HCT116 (cell line): ENCODE measurements at regions not wholly inside any gene's neighbourhood (a gene's known extent, or its start where the extent isn't known, plus 50 kb on each side); places are given as distances from the start of the nearest gene placed in this dataset.

Source experiments
- ATAC-seq: fragments of 200-7000 bp; cut with Tn5 transposase; 2 replicates; pipeline ENCODE4 v1.9.1; 2020; ENCODE audit warnings: mild to moderate bottlenecking, moderate library complexity
- BruUV-seq: library from RNA; stranded (reverse); fragments of 400-500 nt; replicated peaks from 2 replicates; lab custom pipeline; 2021; lab: Mats Ljungman, UMichigan
- CTCF ChIA-PET: fragments of 300-600 bp; sonication (Branson Sonifier 250); formaldehyde crosslinking; loops from one replicate; lab custom pipeline; 2021; ENCODE audit warnings: antibody characterized with exemption; lab: Charles Lee
- POLR2A ChIA-PET: fragments of 300-600, 350-600 bp; sonication (Branson Sonifier 250); formaldehyde crosslinking; loops from one replicate; lab custom pipeline; 2021; ENCODE audit warnings: antibody characterized with exemption; lab: Charles Lee
- RAD21 ChIA-PET, 2 experiments: fragments of 300-600 bp; sonication (Branson Sonifier 250); formaldehyde crosslinking; loops; one replicate each; lab custom pipeline; 2023; ENCODE audit warnings: low total read pairs in 2 of 2; ENCODE audit not compliant: uncharacterized antibody in 2 of 2, unreplicated experiment in 2 of 2, low non-redundant PET in 1 of 2; lab: Charles Lee
- DNase-seq: peaks from one replicate; pipeline ENCODE4 v3.0.0-alpha.2; 2010; ENCODE audit warnings: low read depth, low spot score
- H2AFZ ChIP-seq: fragments of 200-600 bp; shearing (Covaris generic), sonication (generic); 2 replicates; pipeline ENCODE4 v1.6.1; 2017; ENCODE audit warnings: low read depth, mixed run types, mixed read lengths, antibody characterized with exemption, low read length; ENCODE audit not compliant: poor library complexity, severe bottlenecking
- H3K27ac ChIP-seq: 2 replicates; pipeline ENCODE4 v1.5.1; 2012; ENCODE audit warnings: low read depth, low read length
- H3K27me3 ChIP-seq: fragments of 200-600 bp; sonication (generic); 2 replicates; pipeline ENCODE4 v1.6.1; 2016; ENCODE audit warnings: mixed run types, low read length, mixed read lengths; ENCODE audit not compliant: insufficient read depth
- H3K36me3 ChIP-seq, 2 experiments: fragments of 200-500 bp in 1 of 2; fragments of 200-600 bp in 1 of 2; sonication (Bioruptor generic) in 1 of 2; sonication (generic) in 1 of 2; 2 replicates each; pipeline versions ENCODE4 v1.5.1 to v1.6.1; 2014 to 2016; ENCODE audit warnings: low read length in 2 of 2, inconsistent platforms in 1 of 2, mixed read lengths in 1 of 2, mixed run types in 1 of 2; ENCODE audit not compliant: insufficient read depth in 2 of 2, control insufficient read depth in 1 of 2
- H3K4me1 ChIP-seq, 2 experiments: fragments of 200-600 bp in 1 of 2; sonication (generic) in 1 of 2; 2 replicates each; pipeline versions ENCODE4 v1.5.1 to v1.6.1; 2012 to 2017; ENCODE audit warnings: low read length in 2 of 2, inconsistent platforms in 1 of 2, mild to moderate bottlenecking in 1 of 2, mixed read lengths in 1 of 2, mixed run types in 1 of 2, moderate library complexity in 1 of 2; ENCODE audit not compliant: insufficient read depth in 2 of 2, control insufficient read depth in 1 of 2
- H3K4me2 ChIP-seq: fragments of 200-600 bp; sonication (generic); 2 replicates; pipeline ENCODE4 v1.6.1; 2017; ENCODE audit warnings: mixed run types, low read length, mixed read lengths
- H3K4me3 ChIP-seq, 2 experiments: fragments of 200-600 bp in 1 of 2; sonication (generic) in 1 of 2; replicated peaks in 1 of 2; 2 replicates each; pipeline ENCODE4 v1.5.1; 2011 to 2016; ENCODE audit warnings: low read length in 2 of 2, control low read depth in 1 of 2, low read depth in 1 of 2, mild to moderate bottlenecking in 1 of 2, mixed read lengths in 1 of 2, mixed run types in 1 of 2
- H3K79me2 ChIP-seq: fragments of 200-600 bp; sonication (generic); 2 replicates; pipeline ENCODE4 v1.6.1; 2017; ENCODE audit warnings: mild to moderate bottlenecking, mixed run types, low read length, moderate library complexity, mixed read lengths; ENCODE audit not compliant: insufficient read depth
- H3K9ac ChIP-seq: fragments of 200-600 bp; sonication (generic); 2 replicates; pipeline ENCODE4 v1.6.1; 2016; ENCODE audit warnings: low read length, mixed read lengths
- H3K9me2 ChIP-seq: fragments of 200-600 bp; sonication (generic), shearing (Covaris generic); 2 replicates; pipeline ENCODE4 v1.6.1; 2017; ENCODE audit warnings: mixed run types, mild to moderate bottlenecking, moderate library complexity; ENCODE audit not compliant: insufficient read depth
- H3K9me3 ChIP-seq, 2 experiments: fragments of 200-500 bp in 1 of 2; fragments of 200-600 bp in 1 of 2; sonication (Bioruptor generic) in 1 of 2; sonication (generic) in 1 of 2; 2 replicates each; pipeline ENCODE4 v1.6.1; 2014 to 2017; ENCODE audit warnings: low read length in 2 of 2, mixed read lengths in 2 of 2, inconsistent platforms in 1 of 2, low read depth in 1 of 2, mild to moderate bottlenecking in 1 of 2, mixed run types in 1 of 2, moderate library complexity in 1 of 2; ENCODE audit not compliant: control insufficient read depth in 1 of 2, insufficient read depth in 1 of 2
- H4K20me1 ChIP-seq: fragments of 200-600 bp; sonication (generic), shearing (Covaris generic); 2 replicates; pipeline ENCODE4 v1.6.1; 2017; ENCODE audit warnings: mixed run types, mild to moderate bottlenecking, moderate library complexity; ENCODE audit not compliant: insufficient read depth
- CBX3 ChIP-seq: IDR thresholded peaks from 2 replicates; pipeline ENCODE4 v1.6.1; 2012; ENCODE audit warnings: low read depth
- CEBPB ChIP-seq: IDR thresholded peaks from 2 replicates; pipeline ENCODE4 v1.6.1; 2012; ENCODE audit warnings: low read depth
- EGR1 ChIP-seq: IDR thresholded peaks from 2 replicates; pipeline ENCODE4 v1.6.1; 2012; ENCODE audit warnings: low read depth
- ELF1 ChIP-seq: IDR thresholded peaks from 2 replicates; pipeline ENCODE4 v1.6.1; 2012; ENCODE audit warnings: low read depth, borderline replicate concordance
- EZH2 ChIP-seq: fragments of 200-600 bp; sonication (generic); IDR thresholded peaks from 2 replicates; pipeline ENCODE4 v1.6.1; 2017; ENCODE audit warnings: antibody characterized with exemption, mixed run types
- EZH2phosphoT487 ChIP-seq: fragments of 200-600 bp; IDR thresholded peaks from 2 replicates; pipeline ENCODE4 v1.6.1; 2018; ENCODE audit warnings: antibody characterized with exemption, borderline replicate concordance
- JUND ChIP-seq: IDR thresholded peaks from 2 replicates; pipeline ENCODE4 v1.6.1; 2012
- POLR2A ChIP-seq: IDR thresholded peaks from 2 replicates; pipeline ENCODE4 v1.7.0; 2011; ENCODE audit warnings: borderline replicate concordance; ENCODE audit not compliant: insufficient read depth, insufficient read length; ENCODE audit errors: extremely low read depth
- POLR2AphosphoS5 ChIP-seq: IDR thresholded peaks from 2 replicates; pipeline ENCODE4 v1.6.1; 2011; ENCODE audit warnings: mild to moderate bottlenecking, low read depth, low read length, moderate library complexity
- SIN3A ChIP-seq: IDR thresholded peaks from 2 replicates; pipeline ENCODE4 v1.6.1; 2012; ENCODE audit warnings: low read depth
- SP1 ChIP-seq: IDR thresholded peaks from 2 replicates; pipeline ENCODE4 v1.6.1; 2012; ENCODE audit warnings: low read depth
- TCF7L2 ChIP-seq: IDR thresholded peaks from 2 replicates; pipeline ENCODE4 v1.7.0; 2011; ENCODE audit warnings: borderline replicate concordance, inconsistent platforms; ENCODE audit not compliant: insufficient read depth, insufficient read length; ENCODE audit errors: extremely low read depth
- YY1 ChIP-seq: IDR thresholded peaks from 2 replicates; pipeline ENCODE4 v1.6.1; 2011; ENCODE audit warnings: low read length, low read depth, moderate library complexity, mild to moderate bottlenecking; ENCODE audit not compliant: insufficient replicate concordance; ENCODE audit errors: extremely low read depth
- ZFX ChIP-seq: fragments of 450-650 bp; IDR thresholded peaks from 2 replicates; pipeline ENCODE4 v1.6.1; 2017
- ZNF274 ChIP-seq: fragments of 200-500 bp; sonication (Bioruptor generic); IDR thresholded peaks from 2 replicates; pipeline ENCODE4 v1.6.1; 2014; ENCODE audit warnings: mild to moderate bottlenecking, low read depth, low read length, inconsistent platforms
- intact Hi-C: fragments of 100-400 bp; cut with micrococcal nuclease; formaldehyde crosslinking; loops from 2 replicates; pipeline ENCODE4 v1.10.0; 2022
- TF ChIP-seq, protein P1 (sequence below), 3 experiments: fragments of 200-600 bp in 1 of 3; sonication (generic) in 1 of 3; IDR thresholded peaks in 2 of 3; conservative IDR thresholded peaks in 1 of 3; 2 replicates each; pipeline ENCODE4 v1.5.1; 2012 to 2017; ENCODE audit warnings: low read depth in 2 of 3, low read length in 2 of 3, antibody characterized with exemption in 1 of 3, borderline replicate concordance in 1 of 3, control low read depth in 1 of 3, mild to moderate bottlenecking in 1 of 3, mixed read lengths in 1 of 3, mixed run types in 1 of 3, moderate library complexity in 1 of 3; ENCODE audit not compliant: insufficient read depth in 1 of 3
- TF ChIP-seq, protein P2 (sequence below): IDR thresholded peaks from 2 replicates; pipeline ENCODE4 v1.6.1; 2012; ENCODE audit warnings: low read depth
- TF ChIP-seq, protein P3 (sequence below): IDR thresholded peaks from 2 replicates; pipeline ENCODE4 v1.6.1; 2011; ENCODE audit warnings: mild to moderate bottlenecking, low read length, moderate library complexity; ENCODE audit not compliant: insufficient replicate concordance; ENCODE audit errors: extremely low read depth
- TF ChIP-seq, protein P4 (sequence below): IDR thresholded peaks from 2 replicates; pipeline ENCODE4 v1.6.1; 2012

DNA sequence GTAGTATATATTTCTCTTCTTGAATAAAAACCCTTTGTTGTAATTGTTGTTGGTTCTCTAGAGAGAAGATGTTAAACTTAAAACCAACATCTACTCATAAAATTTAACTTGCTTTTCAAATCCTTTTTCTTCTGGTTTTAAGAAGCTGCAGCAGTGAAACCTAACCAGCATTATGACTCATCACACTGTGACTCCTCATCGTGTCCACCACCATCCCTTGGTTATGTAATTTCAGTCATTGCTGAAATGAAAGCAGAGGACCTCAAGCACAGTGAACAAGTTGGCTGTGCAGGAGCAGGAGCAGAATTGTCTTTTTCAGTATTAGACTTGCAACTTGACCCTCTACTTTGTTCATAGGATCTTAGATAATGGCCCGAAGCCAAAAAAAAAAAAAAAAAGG, 64.9 kb upstream of the HTR2A start:
- TF ChIP-seq, protein P1, sequence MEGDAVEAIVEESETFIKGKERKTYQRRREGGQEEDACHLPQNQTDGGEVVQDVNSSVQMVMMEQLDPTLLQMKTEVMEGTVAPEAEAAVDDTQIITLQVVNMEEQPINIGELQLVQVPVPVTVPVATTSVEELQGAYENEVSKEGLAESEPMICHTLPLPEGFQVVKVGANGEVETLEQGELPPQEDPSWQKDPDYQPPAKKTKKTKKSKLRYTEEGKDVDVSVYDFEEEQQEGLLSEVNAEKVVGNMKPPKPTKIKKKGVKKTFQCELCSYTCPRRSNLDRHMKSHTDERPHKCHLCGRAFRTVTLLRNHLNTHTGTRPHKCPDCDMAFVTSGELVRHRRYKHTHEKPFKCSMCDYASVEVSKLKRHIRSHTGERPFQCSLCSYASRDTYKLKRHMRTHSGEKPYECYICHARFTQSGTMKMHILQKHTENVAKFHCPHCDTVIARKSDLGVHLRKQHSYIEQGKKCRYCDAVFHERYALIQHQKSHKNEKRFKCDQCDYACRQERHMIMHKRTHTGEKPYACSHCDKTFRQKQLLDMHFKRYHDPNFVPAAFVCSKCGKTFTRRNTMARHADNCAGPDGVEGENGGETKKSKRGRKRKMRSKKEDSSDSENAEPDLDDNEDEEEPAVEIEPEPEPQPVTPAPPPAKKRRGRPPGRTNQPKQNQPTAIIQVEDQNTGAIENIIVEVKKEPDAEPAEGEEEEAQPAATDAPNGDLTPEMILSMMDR (IDR thresholded peaks at IDR 0.05 in 2 of 3, conservative IDR thresholded peaks at IDR 0.05 in 1 of 3; ENCODE audit: borderline replicate concordance in 1 of 3, insufficient read depth in 1 of 3, low read depth in 2 of 3, low read length in 2 of 3): no peak
- TF ChIP-seq CBX3: no peak
- no peak for TF ChIP-seq POLR2A
- TF ChIP-seq ZNF274: no peak
- no peak for TF ChIP-seq EZH2phosphoT487
- TF ChIP-seq, protein P2, sequence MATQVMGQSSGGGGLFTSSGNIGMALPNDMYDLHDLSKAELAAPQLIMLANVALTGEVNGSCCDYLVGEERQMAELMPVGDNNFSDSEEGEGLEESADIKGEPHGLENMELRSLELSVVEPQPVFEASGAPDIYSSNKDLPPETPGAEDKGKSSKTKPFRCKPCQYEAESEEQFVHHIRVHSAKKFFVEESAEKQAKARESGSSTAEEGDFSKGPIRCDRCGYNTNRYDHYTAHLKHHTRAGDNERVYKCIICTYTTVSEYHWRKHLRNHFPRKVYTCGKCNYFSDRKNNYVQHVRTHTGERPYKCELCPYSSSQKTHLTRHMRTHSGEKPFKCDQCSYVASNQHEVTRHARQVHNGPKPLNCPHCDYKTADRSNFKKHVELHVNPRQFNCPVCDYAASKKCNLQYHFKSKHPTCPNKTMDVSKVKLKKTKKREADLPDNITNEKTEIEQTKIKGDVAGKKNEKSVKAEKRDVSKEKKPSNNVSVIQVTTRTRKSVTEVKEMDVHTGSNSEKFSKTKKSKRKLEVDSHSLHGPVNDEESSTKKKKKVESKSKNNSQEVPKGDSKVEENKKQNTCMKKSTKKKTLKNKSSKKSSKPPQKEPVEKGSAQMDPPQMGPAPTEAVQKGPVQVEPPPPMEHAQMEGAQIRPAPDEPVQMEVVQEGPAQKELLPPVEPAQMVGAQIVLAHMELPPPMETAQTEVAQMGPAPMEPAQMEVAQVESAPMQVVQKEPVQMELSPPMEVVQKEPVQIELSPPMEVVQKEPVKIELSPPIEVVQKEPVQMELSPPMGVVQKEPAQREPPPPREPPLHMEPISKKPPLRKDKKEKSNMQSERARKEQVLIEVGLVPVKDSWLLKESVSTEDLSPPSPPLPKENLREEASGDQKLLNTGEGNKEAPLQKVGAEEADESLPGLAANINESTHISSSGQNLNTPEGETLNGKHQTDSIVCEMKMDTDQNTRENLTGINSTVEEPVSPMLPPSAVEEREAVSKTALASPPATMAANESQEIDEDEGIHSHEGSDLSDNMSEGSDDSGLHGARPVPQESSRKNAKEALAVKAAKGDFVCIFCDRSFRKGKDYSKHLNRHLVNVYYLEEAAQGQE: no peak
- no peak for TF ChIP-seq POLR2AphosphoS5
- TF ChIP-seq, protein P3, sequence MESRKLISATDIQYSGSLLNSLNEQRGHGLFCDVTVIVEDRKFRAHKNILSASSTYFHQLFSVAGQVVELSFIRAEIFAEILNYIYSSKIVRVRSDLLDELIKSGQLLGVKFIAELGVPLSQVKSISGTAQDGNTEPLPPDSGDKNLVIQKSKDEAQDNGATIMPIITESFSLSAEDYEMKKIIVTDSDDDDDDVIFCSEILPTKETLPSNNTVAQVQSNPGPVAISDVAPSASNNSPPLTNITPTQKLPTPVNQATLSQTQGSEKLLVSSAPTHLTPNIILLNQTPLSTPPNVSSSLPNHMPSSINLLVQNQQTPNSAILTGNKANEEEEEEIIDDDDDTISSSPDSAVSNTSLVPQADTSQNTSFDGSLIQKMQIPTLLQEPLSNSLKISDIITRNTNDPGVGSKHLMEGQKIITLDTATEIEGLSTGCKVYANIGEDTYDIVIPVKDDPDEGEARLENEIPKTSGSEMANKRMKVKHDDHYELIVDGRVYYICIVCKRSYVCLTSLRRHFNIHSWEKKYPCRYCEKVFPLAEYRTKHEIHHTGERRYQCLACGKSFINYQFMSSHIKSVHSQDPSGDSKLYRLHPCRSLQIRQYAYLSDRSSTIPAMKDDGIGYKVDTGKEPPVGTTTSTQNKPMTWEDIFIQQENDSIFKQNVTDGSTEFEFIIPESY: no peak
- TF ChIP-seq SP1: no peak
- no peak for TF ChIP-seq SIN3A
- no peak for TF ChIP-seq EGR1
- TF ChIP-seq ZFX: no peak
- TF ChIP-seq YY1: no peak
- no peak for TF ChIP-seq ELF1
- TF ChIP-seq JUND: no peak
- no peak for TF ChIP-seq EZH2
- TF ChIP-seq CEBPB: no peak
- TF ChIP-seq TCF7L2: no peak
- TF ChIP-seq, protein P4, sequence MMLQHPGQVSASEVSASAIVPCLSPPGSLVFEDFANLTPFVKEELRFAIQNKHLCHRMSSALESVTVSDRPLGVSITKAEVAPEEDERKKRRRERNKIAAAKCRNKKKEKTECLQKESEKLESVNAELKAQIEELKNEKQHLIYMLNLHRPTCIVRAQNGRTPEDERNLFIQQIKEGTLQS: no peak
- TF ChIP-seq, all 23 proteins: peak for 0
- Histone ChIP-seq H4K20me1 (no peaks in the 10 kb centered on the region), H3K9me2 (no peaks in the 10 kb centered on the region), H2AFZ (no peak overlapping the region), H3K27ac (no peak overlapping the region), H3K9ac (no peak overlapping the region), H3K27me3 (peaks cover 16% of the 10 kb centered on the region), H3K4me2 (no peak overlapping the region), H3K4me3 (no peak overlapping the region), H3K4me1 (no peaks in the 10 kb centered on the region), H3K79me2 (no peaks in the 10 kb centered on the region), H3K36me3 (no peaks in the 10 kb centered on the region), H3K9me3 (no peaks in the 10 kb centered on the region)
- no TSS peak for BruUV-seq
- intact Hi-C loops: no loop called here
- ChIA-PET CTCF (interaction anchor here (0.9 to 3.7 kb wide), 5 partner anchors 11 to 637 kb away, joined by 3 to 40 read pairs (median 5); no protein-coding TSS in a partner anchor), RAD21 (no interaction called here), POLR2A (no interaction called here)
- DNase-seq: no peak
- no peak for ATAC-seq
